GM18505 (cell line): ENCODE measurements at regions not wholly inside any gene's neighbourhood (a gene's known extent, or its start where the extent isn't known, plus 50 kb on each side); places are given as distances from the start of the nearest gene placed in this dataset.

Experiments used
- ATAC-seq: cut with Tn5 transposase; IDR thresholded peaks from one replicate; pipeline ENCODE4 v1.9.1; 2021; ENCODE audit not compliant: unreplicated experiment
- POLR2A ChIP-seq: IDR thresholded peaks from 4 replicates; pipeline ENCODE4 v1.6.1; 2011; ENCODE audit warnings: borderline replicate concordance; ENCODE audit not compliant: insufficient read depth, insufficient read length; ENCODE audit errors: extremely low read depth

DNA sequence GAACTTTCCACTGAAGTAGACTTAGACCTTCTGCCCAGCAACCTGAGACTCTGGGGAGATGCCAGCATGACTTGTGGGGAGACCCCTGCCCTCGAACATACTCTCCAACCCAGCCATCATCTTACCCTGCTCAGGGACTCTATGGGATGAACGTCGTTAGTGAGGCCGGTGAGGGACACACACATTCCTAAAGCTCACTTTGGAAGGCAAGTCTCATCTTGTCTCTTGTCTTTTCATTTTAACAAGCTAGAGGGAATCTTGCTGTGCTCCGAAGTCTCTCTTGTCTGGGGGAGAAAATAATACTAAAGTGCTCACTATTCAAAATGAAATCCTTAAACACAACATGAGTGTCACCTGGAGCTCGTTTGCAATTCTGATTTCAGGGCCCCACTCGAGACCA, 239.5 kb upstream of the HES1 start:
- no peak for TF ChIP-seq POLR2A
- no peak for ATAC-seq

DNA sequence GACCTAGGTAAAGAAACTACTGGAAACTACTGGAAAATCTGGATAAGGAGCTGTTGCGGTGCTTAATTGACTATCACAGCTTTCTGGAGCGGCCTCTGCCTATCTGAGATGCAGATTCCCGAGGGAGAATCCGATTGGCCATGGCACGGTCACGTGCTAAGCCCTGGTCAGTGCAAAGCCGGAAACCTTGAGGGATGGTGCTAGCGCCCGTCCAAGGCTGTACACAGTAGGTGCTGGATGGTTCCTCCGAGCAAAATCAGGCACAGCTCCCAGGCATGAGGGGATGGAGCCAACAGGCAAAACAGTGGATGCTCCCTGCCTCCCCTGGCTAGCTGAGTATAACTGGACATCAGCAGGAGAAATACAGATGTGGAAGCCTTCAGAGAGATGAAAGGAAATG, 238.7 kb upstream of the HES1 start:
- TF ChIP-seq POLR2A = no peak
- ATAC-seq = no peak

DNA sequence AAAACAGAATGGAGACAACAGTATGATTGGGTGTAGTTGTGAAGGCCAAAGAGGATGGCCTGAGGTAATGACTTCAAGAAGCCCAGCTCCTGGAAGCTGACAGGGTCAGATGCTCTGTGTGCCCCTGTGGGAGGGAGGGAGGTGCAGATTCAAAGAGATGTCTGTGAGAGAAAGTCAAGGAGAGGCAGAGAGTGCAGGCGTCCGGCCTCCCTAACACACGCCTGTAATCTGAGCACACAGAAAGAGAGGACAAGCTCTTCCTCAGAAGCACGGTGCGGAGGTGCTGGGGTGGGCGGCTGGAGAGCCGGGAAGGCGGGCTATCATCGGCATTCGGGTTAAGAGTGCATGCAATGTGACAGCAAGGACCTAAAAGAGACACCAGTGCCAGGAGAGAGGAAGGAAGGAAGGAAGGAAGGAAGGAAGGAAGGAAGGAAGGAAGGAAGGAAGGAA, 238.2 kb upstream of the HES1 start:
- ATAC-seq = no peak
- TF ChIP-seq POLR2A = no peak

DNA sequence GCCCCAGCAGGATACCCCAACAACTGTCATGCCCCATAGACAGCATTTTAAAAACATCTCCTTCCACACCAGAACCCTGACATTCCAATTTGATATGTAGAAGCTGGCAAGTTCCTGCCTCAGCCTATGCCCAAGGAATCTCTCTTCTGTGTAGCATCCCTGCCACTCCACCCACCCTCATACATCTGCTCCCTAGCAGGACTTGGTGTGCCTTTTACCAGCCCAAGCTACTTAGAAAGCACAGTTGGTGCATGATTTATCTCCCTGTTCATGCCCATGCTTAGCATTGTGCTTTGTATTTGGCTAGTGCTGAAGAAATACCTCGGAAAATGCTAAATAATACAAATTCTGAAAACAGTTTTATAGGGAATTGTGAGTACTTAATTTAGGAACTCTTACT, 236.9 kb upstream of the HES1 start:
- TF ChIP-seq POLR2A = no peak
- no peak for ATAC-seq

DNA sequence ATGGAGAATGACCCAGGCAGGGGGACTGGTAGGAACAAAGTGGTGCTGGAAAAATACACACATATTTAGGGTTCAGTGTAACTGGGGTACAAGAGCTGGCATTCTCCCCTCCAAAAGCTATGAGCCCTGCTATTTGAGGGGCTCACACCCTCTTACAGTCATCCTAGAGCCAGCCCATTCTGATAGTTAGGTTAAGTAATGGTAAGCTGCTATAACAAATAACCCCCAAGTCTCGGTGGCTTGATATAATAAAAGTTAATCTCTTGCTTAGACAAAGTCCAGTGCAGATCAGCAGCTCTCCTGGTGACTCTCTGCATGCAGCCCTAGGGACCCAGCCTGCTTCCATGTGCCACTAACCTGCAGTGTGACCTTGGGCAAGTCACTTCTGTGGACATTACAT, 234.9 kb upstream of the HES1 start:
- TF ChIP-seq POLR2A = no peak

DNA sequence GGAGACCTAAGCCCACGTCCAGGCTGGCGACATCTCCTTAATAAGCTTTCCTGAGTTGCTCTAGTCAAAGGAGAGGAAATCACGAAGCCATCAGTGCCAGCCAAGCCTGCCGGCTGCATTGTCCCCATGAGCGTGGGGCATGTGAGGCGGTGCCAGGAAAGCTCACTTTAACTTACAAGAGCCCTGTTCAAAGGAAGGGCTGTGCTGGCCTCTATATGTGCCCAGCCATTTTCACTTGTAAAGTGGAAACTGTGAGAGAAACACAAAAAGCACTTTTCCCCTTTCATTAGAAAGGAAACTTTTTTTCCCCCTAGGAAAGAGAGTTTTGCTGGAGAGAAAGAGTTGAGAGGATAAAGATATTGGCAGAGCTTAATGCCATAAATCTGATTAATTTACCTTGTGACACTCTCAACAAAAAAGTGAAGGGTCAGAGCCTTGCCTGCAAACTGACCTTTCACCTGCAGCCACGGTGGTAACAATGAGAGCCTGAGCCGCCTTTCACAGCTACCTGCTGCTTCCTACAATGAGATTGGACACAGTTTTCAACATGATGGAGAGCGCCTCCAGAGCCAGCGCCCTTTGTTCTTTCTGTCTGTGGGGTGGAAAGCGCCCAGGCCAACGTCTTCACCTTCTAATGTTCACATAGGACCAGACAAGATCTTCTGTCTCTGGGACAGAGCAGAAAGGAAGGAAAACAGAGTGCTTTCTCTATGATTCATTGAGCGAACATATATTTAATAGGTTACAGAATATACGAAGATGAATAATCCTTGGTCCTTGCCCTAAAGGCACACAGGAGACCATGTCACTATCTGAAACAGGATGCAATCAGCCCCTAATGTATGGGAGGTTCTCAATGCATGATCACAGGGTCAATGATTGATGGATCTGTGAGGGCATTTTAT, 233.1 kb upstream of the HES1 start:
- ATAC-seq = no peak
- TF ChIP-seq POLR2A = no peak

More for the DNA sequence above, 234.9 kb upstream of the HES1 start:
- ATAC-seq = no peak

DNA sequence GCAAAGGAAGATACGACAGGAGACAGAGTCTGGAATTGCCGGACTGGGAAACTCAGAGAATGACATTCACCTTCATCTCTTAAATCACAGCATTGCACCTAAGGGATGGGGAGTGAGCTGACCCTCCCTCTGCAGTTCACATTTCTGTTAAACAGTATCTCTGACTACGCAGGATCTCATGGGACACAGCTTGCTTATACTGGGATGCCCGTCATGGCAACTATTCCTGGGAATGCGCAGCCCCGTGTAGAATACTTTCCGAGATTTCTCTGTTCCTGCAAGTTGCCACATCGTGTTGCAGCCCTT, 232.5 kb upstream of the HES1 start:
- no peak for TF ChIP-seq POLR2A
- ATAC-seq = no peak

DNA sequence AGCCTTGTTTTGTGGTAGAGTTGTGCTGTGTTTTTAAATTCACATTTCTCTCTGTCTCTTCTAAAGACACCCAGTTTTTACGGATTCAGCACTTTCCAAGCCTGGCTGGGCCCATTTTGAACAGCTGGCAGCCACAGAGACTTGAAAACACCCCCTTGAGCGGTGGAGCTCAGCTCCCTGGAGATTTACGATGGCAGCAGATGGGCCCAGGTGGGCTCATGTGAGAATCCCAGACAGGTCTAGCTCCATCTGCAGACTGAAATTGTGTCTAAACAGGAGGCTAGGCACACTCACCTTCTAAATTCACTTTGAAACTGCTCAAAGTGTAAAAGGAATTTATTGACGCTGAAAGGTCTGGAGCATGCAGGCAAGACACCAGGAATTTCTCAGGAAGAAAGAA, 232.0 kb upstream of the HES1 start:
- no peak for ATAC-seq
- no peak for TF ChIP-seq POLR2A

DNA sequence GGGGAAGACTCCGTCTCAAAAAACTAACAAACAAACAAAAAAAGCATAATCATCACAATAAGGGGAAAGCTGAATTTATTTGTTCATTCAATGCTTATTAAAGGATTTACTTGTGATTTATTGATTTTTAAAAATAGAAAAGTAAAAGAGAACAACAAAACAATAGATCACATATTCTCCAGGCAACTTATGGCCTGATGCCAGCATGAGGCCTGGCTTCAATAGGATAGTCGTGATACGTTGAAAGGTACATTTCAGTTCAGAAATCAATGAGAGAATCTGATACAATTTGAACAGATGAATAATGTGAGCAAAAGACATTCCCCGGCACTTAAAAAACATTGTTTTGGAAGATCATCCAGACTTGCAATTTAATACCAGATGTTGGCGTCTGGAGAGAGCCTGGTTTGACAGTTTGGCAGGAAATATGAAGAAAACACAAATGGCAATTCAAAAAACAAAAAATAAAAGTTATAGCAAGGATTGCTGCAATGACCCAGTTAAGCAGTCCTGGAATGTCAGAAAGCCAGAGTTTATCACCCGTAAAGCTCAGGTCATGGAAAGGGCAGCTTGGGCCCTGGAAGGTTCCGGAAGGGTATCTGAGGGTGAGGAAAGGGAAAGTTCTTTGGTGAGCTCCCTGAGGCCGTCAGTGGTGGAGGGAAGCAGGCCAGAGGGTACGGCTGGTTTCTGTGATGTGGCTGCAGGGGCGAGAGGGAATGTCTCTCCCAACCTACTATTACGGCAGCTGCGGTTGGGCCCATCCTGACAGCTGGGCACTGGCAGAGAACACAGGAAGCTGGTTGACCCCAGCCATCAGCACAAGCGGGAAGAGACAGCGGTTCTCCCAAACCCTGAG, 230.2 kb upstream of the HES1 start:
- no peak for ATAC-seq
- TF ChIP-seq POLR2A = no peak

DNA sequence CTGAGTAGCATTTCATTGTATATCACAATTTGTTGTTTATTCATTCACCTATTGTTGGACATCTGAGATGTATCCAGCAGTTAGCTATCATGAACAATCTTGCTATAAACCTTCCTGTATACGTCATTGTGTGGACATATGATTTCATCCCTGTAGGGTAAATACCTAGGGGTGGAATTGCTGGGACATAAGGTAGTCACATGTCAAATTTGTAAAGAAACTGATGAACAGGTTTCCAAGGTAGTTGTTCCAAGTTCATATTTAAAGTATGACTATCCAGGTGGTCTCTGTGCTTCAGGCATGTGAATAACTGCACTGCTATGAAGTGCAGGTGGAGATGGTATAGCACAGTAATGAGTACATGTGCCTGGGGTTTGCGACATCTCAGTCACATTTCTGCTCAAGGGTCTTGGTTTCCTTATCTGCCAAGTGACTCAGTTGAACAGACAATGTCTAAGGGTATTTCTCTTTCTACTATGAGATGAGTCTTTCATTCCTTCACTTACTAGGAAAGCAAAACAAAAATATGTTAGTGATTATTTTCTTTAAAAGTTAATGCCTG, 229.0 kb upstream of the HES1 start:
- ATAC-seq = no peak
- TF ChIP-seq POLR2A = no peak

DNA sequence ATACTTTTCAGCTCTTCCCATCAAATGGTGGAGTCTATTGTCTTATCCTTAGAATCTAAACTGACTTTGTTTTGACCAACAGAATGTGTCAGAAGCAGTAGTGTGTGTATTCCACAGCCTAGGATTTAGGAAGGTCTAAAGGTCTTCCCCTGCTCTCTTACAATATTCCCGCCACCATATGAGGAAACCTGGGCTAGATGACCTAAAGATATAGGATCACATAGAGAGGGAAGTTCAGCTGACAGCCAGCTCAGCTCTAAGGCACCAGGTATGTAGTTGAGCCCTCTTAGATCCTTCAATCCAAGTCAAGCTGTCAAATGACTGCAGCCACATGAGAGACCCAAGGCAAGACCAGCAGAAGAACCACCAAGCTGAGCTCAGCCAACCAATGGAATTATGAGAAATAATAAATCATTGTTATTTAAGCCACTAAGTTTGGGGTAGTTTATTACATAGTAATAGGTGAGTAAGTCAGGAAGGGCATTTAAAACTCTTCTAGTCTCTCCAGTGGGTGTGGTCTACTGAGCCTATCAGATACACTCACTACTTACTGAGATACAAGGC, 227.7 kb upstream of the HES1 start:
- no peak for TF ChIP-seq POLR2A
- no peak for ATAC-seq

DNA sequence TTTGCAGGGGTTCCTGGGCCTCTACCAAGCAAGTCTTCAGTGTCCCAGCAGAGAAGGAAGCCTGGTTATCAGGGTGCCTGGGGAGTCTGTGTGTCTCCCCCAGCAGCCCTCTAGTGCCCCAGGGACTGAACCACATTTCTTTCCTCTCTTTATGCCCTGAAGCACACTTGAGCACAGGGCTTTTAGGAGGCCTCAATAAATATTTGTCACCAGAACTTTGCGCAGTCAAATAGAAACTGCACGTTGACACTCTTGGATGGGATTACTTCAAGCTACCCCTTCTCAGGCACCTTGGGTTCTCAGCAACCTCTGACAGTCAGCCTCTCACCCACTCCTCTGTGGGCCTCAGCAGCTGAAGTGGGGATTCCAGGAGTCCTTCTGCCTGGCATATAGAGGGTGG, 226.6 kb upstream of the HES1 start:
- no peak for TF ChIP-seq POLR2A
- ATAC-seq = peak; percentile 88

DNA sequence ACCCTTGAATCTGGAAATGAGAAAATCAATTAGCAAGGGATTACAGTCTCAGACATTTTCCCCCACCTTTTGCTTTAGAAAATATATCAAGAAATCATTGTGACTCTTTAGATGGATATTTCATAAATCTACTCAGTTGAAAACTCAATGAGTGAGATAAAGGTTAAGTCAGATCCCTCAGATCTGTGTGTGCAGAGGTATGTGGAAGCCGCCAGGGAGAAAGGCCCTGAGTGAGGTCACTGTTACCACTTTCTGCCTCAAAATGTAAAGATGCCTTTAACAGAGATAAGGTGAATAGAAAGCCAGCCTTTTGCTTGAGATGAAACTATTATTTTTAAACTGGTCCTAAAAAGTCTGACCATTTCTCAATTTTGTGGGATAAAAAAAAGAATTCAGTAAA, 225.6 kb upstream of the HES1 start:
- ATAC-seq = no peak
- TF ChIP-seq POLR2A = no peak
